GM12801 (cell line): ENCODE measurements at regions not wholly inside any gene's neighbourhood (a gene's known extent, or its start where the extent isn't known, plus 50 kb on each side); places are given as distances from the start of the nearest gene placed in this dataset.

Source experiments
- CTCF ChIP-seq: IDR thresholded peaks from one replicate; pipeline ENCODE4 v1.5.1; 2011; ENCODE audit warnings: control low read depth; ENCODE audit not compliant: insufficient read length; ENCODE audit errors: extremely low read depth

GRCh38 chr20:39756828-39757227 lies 794.7 kb downstream of the DHX35 start:
- no peak for TF ChIP-seq CTCF

GRCh38 chr20:39756369-39756768 lies 794.2 kb downstream of the DHX35 start:
- no peak for TF ChIP-seq CTCF

GRCh38 chr20:39752262-39752876 lies 790.2 kb downstream of the DHX35 start:
- TF ChIP-seq CTCF = no peak

- TF ChIP-seq CTCF = no peak
Measured at GRCh38 chr20:39751557-39752137, 789.5 kb downstream of the DHX35 start.

GRCh38 chr20:39745380-39745779 lies 783.2 kb downstream of the DHX35 start:
- no peak for TF ChIP-seq CTCF

- no peak for TF ChIP-seq CTCF
Measured at GRCh38 chr20:39738651-39739050, 776.5 kb downstream of the DHX35 start.

GRCh38 chr20:39736434-39737327 lies 774.5 kb downstream of the DHX35 start:
- TF ChIP-seq CTCF = no peak
